Left lung (tissue), 4 donors: ENCODE measurements at regions not wholly inside any gene's neighbourhood (a gene's known extent, or its start where the extent isn't known, plus 50 kb on each side); places are given as distances from the start of the nearest gene placed in this dataset.

Experiments used
- ATAC-seq: fragments of 200-7000 bp; cut with Tn5 transposase; one replicate; pipeline ENCODE4 v1.9.1; 2020; ENCODE audit warnings: moderate library complexity
- DNase-seq, 4 donors: peaks; one replicate each; pipeline ENCODE4 v3.0.0-alpha.2; 2013 to 2020
- H3K27ac ChIP-seq, 2 donors: fragments of 200-600 bp; sonication (generic) in 1 of 2; one replicate each; pipeline versions ENCODE4 v1.5.0 to v1.8.0; 2020 to 2021
- H3K27me3 ChIP-seq, 2 donors: fragments of 200-600 bp; sonication (generic) in 1 of 2; one replicate each; pipeline versions ENCODE4 v1.5.0 to v1.8.0; 2020 to 2021
- H3K36me3 ChIP-seq, 2 donors: fragments of 200-600 bp; sonication (generic) in 1 of 2; one replicate each; pipeline versions ENCODE4 v1.5.0 to v1.8.0; 2020 to 2021
- H3K4me1 ChIP-seq, 2 donors: fragments of 200-600 bp; one replicate each; pipeline ENCODE4 v1.8.0; 2021
- H3K4me3 ChIP-seq, 2 donors: fragments of 200-600 bp; sonication (generic) in 1 of 2; one replicate each; pipeline versions ENCODE4 v1.5.0 to v1.8.0; 2020 to 2021; ENCODE audit warnings: mild to moderate bottlenecking in 1 of 2
- H3K9me3 ChIP-seq, 2 donors: fragments of 200-600 bp; sonication (generic) in 1 of 2; one replicate each; pipeline versions ENCODE4 v1.5.0 to v1.8.0; 2020 to 2021
- CTCF ChIP-seq, 2 donors: fragments of 200-600 bp; sonication (generic) in 1 of 2; IDR thresholded peaks; one replicate each; pipeline versions ENCODE4 v1.5.0 to v1.8.0; 2021; ENCODE audit warnings: antibody characterized with exemption in 2 of 2
- intact Hi-C, 2 donors: fragments of 100-400 bp; cut with DNase I; formaldehyde crosslinking; loops; one replicate each; pipeline versions ENCODE4 v1.11.2 to v1.14.2; 2022
- donor health status: DM: no; HTN: yes; CAD: no.
- donor health status: DM: no; HTN: no; CAD: no.

- Histone ChIP-seq H3K4me3 (no peak overlapping the region), H3K27ac (no peak overlapping the region), H3K4me1 (no peaks in the 10 kb centered on the region), H3K36me3 (no peaks in the 10 kb centered on the region), H3K9me3 (no peaks in the 10 kb centered on the region), H3K27me3 (no peaks in the 10 kb centered on the region)
- intact Hi-C loops = no loop called here
- TF ChIP-seq CTCF (IDR thresholded peaks at IDR 0.05) = no peak
- ATAC-seq = no peak
- DNase-seq = no peak
Observed at GRCh38 chr3:182135056-182135455, 423.3 kb downstream of the SOX2 start.

GRCh38 chr3:182136008-182136910, 424.5 kb downstream of the SOX2 start:
- Histone ChIP-seq H3K4me1 (no peaks in the 10 kb centered on the region), H3K27ac (no peak overlapping the region), H3K27me3 (no peaks in the 10 kb centered on the region), H3K9me3 (no peaks in the 10 kb centered on the region), H3K4me3 (no peak overlapping the region), H3K36me3 (no peaks in the 10 kb centered on the region)
- intact Hi-C loops = no loop called here
- DNase-seq = no peak
- no peak for ATAC-seq
- TF ChIP-seq CTCF (IDR thresholded peaks at IDR 0.05) = no peak

GRCh38 chr3:182138393-182138792, 426.7 kb downstream of the SOX2 start:
- no peaks in the 10 kb centered on the region for H3K36me3 ChIP-seq
- no peak overlapping the region for H3K27ac ChIP-seq
- no peaks in the 10 kb centered on the region for H3K27me3 ChIP-seq
- no peak overlapping the region for H3K4me3 ChIP-seq
- no peaks in the 10 kb centered on the region for H3K9me3 ChIP-seq
- ATAC-seq (no peak), DNase-seq (no peak)
- TF ChIP-seq CTCF (IDR thresholded peaks at IDR 0.05) = no peak
- no peaks in the 10 kb centered on the region for H3K4me1 ChIP-seq
- intact Hi-C loops = no loop called here

GRCh38 chr3:182139627-182140357, 428.1 kb downstream of the SOX2 start:
- DNase-seq = no peak
- H3K4me1 ChIP-seq = no peaks in the 10 kb centered on the region
- no peaks in the 10 kb centered on the region for H3K36me3 ChIP-seq
- H3K27me3 ChIP-seq = no peaks in the 10 kb centered on the region
- H3K27ac ChIP-seq = no peak overlapping the region
- no peak for ATAC-seq
- intact Hi-C loops = loop anchor here in 1 of 2 donors (5.0 kb wide), 1 partner anchor 348 kb away; no protein-coding TSS in a partner anchor
- TF ChIP-seq CTCF (IDR thresholded peaks at IDR 0.05) = no peak
- no peaks in the 10 kb centered on the region for H3K9me3 ChIP-seq
- no peak overlapping the region for H3K4me3 ChIP-seq

- intact Hi-C loops = loop anchor here in 1 of 2 donors (5.0 kb wide), 1 partner anchor 344 kb away; no protein-coding TSS in a partner anchor
- TF ChIP-seq CTCF (IDR thresholded peaks at IDR 0.05) = no peak
- no peaks in the 10 kb centered on the region for H3K36me3 ChIP-seq
- H3K27ac ChIP-seq = no peak overlapping the region
- H3K4me1 ChIP-seq = no peaks in the 10 kb centered on the region
- H3K9me3 ChIP-seq = no peaks in the 10 kb centered on the region
- ATAC-seq (no peak), DNase-seq (no peak)
- H3K27me3 ChIP-seq = no peaks in the 10 kb centered on the region
- no peak overlapping the region for H3K4me3 ChIP-seq
Observed at GRCh38 chr3:182142928-182143327, 431.2 kb downstream of the SOX2 start.
